Stimulated activated CD4-positive, alpha-beta T cell treated with anti-CD3 and anti-CD28 coated beads, Interleukin-4, amount 100 ng/mL, for 1 hour (primary cell): ENCODE measurements at regions not wholly inside any gene's neighbourhood (a gene's known extent, or its start where the extent isn't known, plus 50 kb on each side); places are given as distances from the start of the nearest gene placed in this dataset.
"Not testable (repeated sequence)": the region's sequence is repeated elsewhere in the genome, so short reads cannot be mapped to it uniquely, and the experiment has no call there.

ENCODE experiments used
- DNase-seq: peaks from one replicate; pipeline ENCODE4 v3.0.0-alpha.2; 2020

DNA sequence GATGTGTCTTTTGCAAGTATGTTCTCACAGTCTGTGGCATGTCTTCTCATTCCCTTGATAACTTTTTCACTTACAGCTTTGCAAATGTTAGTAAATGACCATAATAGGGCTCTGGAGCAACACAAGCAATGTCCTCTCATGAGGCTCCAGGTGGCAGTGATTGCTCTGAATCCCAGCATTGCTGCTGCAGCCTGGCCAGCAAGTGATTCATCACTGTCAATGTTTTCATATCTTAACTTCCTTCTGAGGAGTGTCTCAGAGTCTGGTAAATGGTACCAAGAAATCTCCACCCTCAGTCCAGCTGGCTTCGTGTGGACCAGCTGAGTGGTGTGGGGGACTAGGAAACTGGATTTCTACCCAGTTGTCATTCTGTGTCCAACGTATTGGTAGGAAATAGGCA lies 139.6 kb downstream of the MYLK4 start:
- DNase-seq = no peak

DNA sequence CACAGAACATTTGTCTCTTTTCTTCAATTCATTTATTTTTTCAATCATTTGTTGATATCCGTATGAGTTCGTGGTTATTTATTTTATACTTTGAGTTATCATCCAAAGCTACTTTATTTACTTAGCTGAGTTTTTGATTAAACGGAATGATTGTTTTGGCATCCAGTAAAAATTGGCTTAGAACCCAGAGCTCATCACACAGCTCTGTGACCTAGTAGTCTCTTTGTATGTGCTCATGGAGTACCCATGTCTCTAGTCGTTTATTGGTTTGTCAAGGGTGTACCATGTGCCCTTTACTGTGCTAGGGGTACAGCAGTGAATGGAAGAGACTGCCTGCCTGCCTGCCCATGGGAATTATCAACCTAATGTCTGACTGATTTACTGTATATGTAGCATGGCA lies 142.2 kb downstream of the MYLK4 start:
- DNase-seq = no peak

- no peak for DNase-seq
Observed at GRCh38 chr6:2600363-2600762, 150.4 kb downstream of the MYLK4 start.

- DNase-seq = no peak
Observed at GRCh38 chr6:2599817-2600216, 150.9 kb downstream of the MYLK4 start.

DNA sequence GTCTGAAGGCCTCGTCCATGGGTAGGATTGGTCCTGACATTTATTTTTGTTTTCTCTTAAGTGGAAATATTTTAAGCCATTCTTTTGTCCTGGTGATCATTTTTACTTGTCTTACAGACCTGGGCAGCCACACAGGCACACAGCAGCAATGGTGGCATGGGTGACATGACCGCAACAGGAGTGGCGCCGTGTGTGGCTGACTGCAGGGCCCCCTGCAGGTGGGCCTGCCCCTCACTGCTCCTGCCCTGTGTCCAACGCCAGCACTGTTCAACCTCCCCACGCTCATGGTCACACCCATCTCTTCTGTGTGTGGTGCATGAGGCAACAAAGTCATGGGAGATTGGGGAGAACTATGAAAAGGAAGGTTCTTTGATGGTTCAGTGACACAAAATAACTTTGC lies 151.9 kb downstream of the MYLK4 start:
- no peak for DNase-seq

- no peak for DNase-seq
Observed at GRCh38 chr6:2597991-2598390, 152.7 kb downstream of the MYLK4 start.

GRCh38 chr6:2597457-2597856 lies 153.3 kb downstream of the MYLK4 start:
- DNase-seq = not testable (repeated sequence)

GRCh38 chr6:2596222-2596621 lies 154.5 kb downstream of the MYLK4 start:
- no peak for DNase-seq

DNA sequence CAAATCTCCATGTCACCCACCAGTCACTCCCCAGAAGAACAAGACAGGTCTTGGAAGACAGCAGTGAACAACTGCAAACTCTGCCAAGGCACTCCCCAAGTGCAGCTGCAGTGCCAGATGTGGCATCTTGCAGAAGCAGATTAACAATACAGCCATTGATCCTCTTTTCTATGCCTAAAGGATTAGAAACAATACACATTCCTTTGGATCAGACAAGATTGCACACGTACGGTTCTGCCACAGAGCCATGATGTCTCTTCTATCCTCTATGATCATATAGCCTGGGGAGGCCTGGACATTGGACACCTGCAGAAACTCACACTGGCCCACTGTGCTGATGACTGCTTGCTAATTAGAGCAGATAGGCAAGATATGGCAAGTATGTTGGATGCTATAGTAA lies 155.9 kb downstream of the MYLK4 start:
- DNase-seq = no peak

- DNase-seq = no peak
Observed at GRCh38 chr6:2593167-2593566, 157.6 kb downstream of the MYLK4 start.

GRCh38 chr6:2589171-2589661 lies 161.5 kb downstream of the MYLK4 start:
- DNase-seq = no peak

DNA sequence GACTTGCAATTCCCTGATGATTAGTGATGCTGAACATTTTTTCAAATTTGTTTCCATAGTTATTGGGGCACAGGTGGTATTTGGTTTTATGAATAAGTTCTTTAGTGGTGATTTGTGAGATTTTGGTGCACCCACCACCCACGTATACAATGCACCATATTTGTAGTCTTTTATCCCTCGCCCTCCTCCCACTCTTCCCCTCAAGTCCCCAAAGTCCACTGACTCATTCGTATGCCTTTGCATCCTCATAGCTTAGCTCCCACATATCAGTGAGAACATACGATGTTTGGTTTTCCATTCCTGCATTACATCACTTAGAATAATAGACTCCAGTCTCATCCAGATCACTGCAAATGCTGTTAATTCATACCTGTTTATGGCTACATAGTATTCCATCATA lies 167.3 kb downstream of the MYLK4 start:
- no peak for DNase-seq

DNA sequence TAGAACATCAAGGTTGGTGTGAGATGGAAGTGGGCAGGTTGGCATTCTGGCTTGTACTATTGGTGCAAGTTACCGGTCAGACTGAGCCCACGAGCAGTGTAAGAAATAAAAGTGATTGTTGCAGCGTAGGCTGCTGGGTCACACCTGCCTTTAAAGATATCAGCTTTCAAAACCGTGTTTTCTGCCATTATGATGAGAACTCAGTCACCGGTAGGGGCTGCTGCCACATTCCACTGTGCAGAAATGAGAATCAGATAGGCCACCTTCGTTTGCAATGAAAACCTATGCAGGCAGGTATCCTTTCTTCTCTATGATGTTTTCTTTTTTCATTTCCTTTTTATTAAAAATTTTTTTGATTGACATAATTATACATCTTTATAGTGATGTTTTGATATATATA lies 168.5 kb downstream of the MYLK4 start:
- DNase-seq = no peak

GRCh38 chr6:2581611-2582010 lies 169.1 kb downstream of the MYLK4 start:
- DNase-seq = no peak

GRCh38 chr6:2581011-2581410 lies 169.7 kb downstream of the MYLK4 start:
- no peak for DNase-seq

DNA sequence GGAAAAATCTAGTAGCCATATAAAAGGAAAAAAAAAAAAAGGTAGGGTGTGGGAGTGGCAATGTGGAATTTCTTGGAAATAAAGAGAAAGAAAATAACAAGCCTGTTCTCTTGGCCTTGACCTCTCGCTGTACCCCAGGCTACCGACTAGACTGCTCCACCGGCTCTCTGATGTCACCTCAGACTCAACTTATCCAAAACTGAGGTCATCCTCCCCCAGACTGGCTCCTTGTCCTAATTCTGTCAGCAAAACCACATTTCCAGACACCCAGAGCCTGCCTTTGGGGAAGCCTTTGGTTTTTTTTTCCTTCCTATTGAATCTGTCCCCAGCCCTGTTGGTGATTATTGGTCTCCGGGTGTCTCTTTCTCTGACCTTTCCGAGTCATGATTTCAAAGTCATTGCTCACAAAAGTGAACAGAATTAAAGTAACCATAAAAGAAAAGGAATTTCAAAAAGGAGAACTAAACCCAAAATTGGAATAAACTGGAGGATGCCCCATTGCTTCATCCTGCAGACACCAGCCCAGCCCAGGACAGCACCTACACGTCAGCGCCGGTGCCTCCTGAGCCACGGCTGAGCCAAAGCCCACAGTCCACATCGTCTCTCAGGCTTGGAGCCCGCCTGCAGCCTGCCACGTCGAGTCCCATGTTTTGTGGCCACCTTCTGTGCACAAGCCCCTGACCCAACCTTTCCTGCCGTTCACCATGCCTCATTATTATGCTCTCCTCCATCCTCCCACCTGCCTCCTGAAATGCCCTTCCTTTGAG lies 170.7 kb downstream of the MYLK4 start:
- no peak for DNase-seq

DNA sequence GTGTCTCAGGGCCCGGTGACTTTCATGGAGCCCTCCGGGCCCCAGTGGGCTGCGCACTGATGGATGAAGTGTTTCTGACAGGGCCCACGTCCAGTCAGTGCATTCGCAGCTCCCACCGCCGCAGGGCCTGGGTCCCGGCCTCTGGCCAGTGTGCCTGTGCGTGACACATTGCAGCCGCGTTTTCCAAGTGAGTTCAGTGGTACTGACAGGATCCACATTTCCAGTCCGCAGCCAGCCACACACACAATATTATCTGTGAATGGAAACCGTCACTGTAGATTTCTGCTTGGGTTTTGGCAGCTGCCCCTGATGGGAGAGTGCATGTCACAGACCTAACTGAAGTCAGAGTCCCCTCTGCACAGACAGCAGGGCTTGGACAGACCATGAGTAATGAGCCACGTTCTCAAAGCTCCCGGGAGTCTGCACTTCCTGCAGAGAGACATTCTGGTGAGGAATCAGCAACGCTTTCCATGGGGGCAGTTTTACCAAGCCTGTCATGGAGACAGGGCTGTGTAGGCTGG lies 171.4 kb downstream of the MYLK4 start:
- DNase-seq = no peak

DNA sequence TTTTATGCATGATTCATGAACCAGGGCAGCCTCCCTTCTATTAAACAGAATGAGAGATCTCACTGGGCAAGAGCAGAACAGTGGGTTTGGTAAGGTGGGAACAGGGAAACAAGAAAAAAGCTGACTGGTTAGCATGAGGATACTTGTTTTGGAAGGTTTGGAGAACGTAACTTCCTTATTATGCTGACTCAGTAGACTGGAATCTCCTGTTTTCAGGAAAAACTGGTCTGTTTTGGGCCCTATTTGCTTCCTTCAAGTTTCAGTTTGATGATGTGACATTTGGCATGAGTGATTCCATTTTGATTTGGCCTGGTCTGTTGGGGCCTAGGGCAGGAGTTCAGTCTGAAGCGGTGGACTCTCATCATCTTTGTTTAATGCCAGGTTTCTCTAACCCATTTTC lies 172.0 kb downstream of the MYLK4 start:
- DNase-seq = no peak

- no peak for DNase-seq
Observed at GRCh38 chr6:2576499-2576898, 174.2 kb downstream of the MYLK4 start.

DNA sequence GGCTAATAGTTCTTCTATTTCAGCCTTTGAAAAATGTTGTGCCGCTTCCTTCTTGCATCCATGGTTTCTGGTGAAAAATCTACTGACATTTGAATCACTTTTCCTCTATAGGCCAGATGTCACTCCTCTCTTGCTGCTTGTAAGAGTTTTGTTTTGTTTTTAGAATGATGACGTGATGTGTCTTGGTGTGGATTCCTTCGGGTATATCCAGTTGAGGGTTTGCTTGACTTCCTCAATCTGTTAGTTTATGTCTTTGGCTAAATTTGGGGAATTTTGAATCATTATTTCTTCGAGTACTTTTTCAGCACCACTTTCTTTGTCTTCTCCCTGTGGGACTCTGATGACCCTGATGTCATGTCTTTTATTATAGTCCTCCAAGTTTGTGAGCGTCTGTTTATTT lies 175.5 kb downstream of the MYLK4 start:
- DNase-seq = no peak

GRCh38 chr6:2569420-2569819 lies 181.3 kb downstream of the MYLK4 start:
- DNase-seq = not testable (repeated sequence)

DNA sequence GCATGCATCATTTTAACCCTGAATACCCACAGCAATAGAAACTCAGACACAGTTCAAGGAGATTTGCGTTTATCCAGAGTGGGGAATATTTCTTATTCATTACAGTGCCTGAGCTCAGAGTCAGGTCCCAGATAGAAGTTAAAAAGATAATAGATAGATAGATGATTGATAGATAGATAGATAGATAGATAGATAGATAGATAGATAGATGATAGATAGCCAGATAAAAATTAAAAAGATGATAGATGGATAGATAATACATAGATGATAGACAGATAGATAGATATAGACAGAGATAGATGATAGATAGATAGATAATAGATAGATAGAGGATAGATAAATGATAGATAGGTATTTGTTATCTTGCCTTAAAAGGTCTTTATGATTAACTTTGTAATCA lies 184.7 kb downstream of the MYLK4 start:
- DNase-seq = no peak

- no peak for DNase-seq
Observed at GRCh38 chr6:2565499-2565898, 185.2 kb downstream of the MYLK4 start.

GRCh38 chr6:2563635-2564034 lies 187.1 kb downstream of the MYLK4 start:
- no peak for DNase-seq
